ENCODE measurements at regions not wholly inside any gene's neighbourhood (a gene's known extent, or its start where the extent isn't known, plus 50 kb on each side); places are given as distances from the start of the nearest gene placed in this dataset.

DNA sequence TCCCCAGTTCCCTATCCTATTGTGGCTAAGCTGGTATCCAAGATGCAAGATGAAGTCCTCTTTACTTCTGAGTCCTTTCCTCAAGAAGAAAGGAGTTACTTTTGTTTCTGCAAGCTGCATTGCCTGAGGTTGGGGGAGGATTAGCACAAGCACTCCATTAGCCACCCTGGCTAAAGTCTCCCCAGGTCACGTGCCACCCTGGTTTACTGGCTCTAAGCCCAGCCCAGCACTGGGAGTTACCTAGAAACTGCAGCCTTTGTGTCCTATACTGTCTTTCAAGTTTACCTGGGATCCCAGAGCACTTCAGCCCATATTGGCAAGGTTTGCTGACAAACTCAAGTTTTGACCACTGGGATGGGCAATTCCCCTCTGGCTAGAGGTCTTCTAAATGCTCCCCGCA lies 78.4 kb upstream of the DBX1 start:
- H4K20me1 ChIP-seq (ENCODE audit: insufficient read depth): no peaks in the 10 kb centered on the region
- H3K4me2 ChIP-seq (ENCODE audit: low read length): no peak overlapping the region
- no peaks in the 10 kb centered on the region for H3K9me3 ChIP-seq (ENCODE audit: low read length)
- TF ChIP-seq MXI1 (conservative IDR thresholded peaks at IDR 0.05; ENCODE audit: poor library complexity, severe bottlenecking): no peak
- no peak for TF ChIP-seq EZH2 (IDR thresholded peaks at IDR 0.05; ENCODE audit: borderline replicate concordance, insufficient read depth, low read length, poor library complexity, severe bottlenecking)
- no peak for TF ChIP-seq RAD21 (conservative IDR thresholded peaks at IDR 0.05)
- no peak for TF ChIP-seq SMC3 (conservative IDR thresholded peaks at IDR 0.05; ENCODE audit: poor library complexity)
- H3K4me3 ChIP-seq (ENCODE audit: low read length): no peak overlapping the region
- no peaks in the 10 kb centered on the region for H3F3A ChIP-seq (ENCODE audit: insufficient read depth, low read length, poor library complexity, severe bottlenecking)
- no peaks in the 10 kb centered on the region for H3K79me2 ChIP-seq (replicated peaks; ENCODE audit: insufficient read depth, low read length)
- no peaks in the 10 kb centered on the region for H3K9me2 ChIP-seq (ENCODE audit: insufficient read depth, low read length)
- no peak overlapping the region for H2AFZ ChIP-seq (ENCODE audit: low read depth, low read length)
- H3K36me3 ChIP-seq (ENCODE audit: insufficient read depth, low read length): no peaks in the 10 kb centered on the region
- H3K9ac ChIP-seq (ENCODE audit: low read length): no peak overlapping the region
- no peaks in the 10 kb centered on the region for H3K27me3 ChIP-seq (ENCODE audit: insufficient read depth, low read depth, low read length)
- no peak overlapping the region for H3K27ac ChIP-seq (ENCODE audit: low read length)

DNA sequence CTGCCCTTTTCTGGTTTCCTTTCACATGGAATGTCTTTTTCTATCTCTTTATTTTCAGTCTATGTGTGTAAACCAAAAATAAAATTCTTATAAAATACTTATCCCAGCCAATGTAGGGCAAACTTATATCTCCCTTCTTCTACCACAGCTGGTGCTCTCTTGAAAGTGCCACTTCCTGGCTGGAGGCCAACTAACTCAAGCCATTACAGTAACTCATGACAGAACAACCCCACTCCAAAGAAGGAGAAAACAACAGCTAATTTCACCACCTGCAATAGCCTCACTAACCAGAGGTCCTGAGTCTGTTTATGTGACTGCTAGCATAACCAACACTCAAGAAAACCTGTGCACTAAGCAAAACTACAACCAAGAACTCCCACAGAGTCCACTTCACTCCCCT lies 74.9 kb upstream of the DBX1 start:
- Histone ChIP-seq H3K9me3 (ENCODE audit: low read length) (peaks cover 7% of the 10 kb centered on the region), H2AFZ (ENCODE audit: low read depth, low read length) (no peak overlapping the region), H3K27me3 (ENCODE audit: insufficient read depth, low read depth, low read length) (no peaks in the 10 kb centered on the region), H3K9ac (ENCODE audit: low read length) (no peak overlapping the region), H4K20me1 (ENCODE audit: insufficient read depth) (no peaks in the 10 kb centered on the region), H3K79me2 (replicated peaks; ENCODE audit: insufficient read depth, low read length) (no peaks in the 10 kb centered on the region), H3F3A (ENCODE audit: insufficient read depth, low read length, poor library complexity, severe bottlenecking) (no peaks in the 10 kb centered on the region), H3K27ac (ENCODE audit: low read length) (no peak overlapping the region), H3K4me2 (ENCODE audit: low read length) (no peak overlapping the region), H3K9me2 (ENCODE audit: insufficient read depth, low read length) (no peaks in the 10 kb centered on the region), H3K4me3 (ENCODE audit: low read length) (no peak overlapping the region), H3K36me3 (ENCODE audit: insufficient read depth, low read length) (no peaks in the 10 kb centered on the region)
- TF ChIP-seq TAF1 (IDR thresholded peaks at IDR 0.05; ENCODE audit: low read depth) (no peak), SMC3 (conservative IDR thresholded peaks at IDR 0.05; ENCODE audit: poor library complexity) (no peak), POLR2AphosphoS5 (IDR thresholded peaks at IDR 0.05) (no peak), MXI1 (conservative IDR thresholded peaks at IDR 0.05; ENCODE audit: poor library complexity, severe bottlenecking) (no peak), EP300 (conservative IDR thresholded peaks at IDR 0.05; ENCODE audit: poor library complexity, severe bottlenecking) (no peak), RAD21 (conservative IDR thresholded peaks at IDR 0.05) (no peak), EZH2 (IDR thresholded peaks at IDR 0.05; ENCODE audit: borderline replicate concordance, insufficient read depth, low read length, poor library complexity, severe bottlenecking) (no peak)
- TF ChIP-seq, protein P1, sequence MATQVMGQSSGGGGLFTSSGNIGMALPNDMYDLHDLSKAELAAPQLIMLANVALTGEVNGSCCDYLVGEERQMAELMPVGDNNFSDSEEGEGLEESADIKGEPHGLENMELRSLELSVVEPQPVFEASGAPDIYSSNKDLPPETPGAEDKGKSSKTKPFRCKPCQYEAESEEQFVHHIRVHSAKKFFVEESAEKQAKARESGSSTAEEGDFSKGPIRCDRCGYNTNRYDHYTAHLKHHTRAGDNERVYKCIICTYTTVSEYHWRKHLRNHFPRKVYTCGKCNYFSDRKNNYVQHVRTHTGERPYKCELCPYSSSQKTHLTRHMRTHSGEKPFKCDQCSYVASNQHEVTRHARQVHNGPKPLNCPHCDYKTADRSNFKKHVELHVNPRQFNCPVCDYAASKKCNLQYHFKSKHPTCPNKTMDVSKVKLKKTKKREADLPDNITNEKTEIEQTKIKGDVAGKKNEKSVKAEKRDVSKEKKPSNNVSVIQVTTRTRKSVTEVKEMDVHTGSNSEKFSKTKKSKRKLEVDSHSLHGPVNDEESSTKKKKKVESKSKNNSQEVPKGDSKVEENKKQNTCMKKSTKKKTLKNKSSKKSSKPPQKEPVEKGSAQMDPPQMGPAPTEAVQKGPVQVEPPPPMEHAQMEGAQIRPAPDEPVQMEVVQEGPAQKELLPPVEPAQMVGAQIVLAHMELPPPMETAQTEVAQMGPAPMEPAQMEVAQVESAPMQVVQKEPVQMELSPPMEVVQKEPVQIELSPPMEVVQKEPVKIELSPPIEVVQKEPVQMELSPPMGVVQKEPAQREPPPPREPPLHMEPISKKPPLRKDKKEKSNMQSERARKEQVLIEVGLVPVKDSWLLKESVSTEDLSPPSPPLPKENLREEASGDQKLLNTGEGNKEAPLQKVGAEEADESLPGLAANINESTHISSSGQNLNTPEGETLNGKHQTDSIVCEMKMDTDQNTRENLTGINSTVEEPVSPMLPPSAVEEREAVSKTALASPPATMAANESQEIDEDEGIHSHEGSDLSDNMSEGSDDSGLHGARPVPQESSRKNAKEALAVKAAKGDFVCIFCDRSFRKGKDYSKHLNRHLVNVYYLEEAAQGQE (IDR thresholded peaks at IDR 0.05; ENCODE audit: borderline replicate concordance): no peak
- TF ChIP-seq, protein P2, sequence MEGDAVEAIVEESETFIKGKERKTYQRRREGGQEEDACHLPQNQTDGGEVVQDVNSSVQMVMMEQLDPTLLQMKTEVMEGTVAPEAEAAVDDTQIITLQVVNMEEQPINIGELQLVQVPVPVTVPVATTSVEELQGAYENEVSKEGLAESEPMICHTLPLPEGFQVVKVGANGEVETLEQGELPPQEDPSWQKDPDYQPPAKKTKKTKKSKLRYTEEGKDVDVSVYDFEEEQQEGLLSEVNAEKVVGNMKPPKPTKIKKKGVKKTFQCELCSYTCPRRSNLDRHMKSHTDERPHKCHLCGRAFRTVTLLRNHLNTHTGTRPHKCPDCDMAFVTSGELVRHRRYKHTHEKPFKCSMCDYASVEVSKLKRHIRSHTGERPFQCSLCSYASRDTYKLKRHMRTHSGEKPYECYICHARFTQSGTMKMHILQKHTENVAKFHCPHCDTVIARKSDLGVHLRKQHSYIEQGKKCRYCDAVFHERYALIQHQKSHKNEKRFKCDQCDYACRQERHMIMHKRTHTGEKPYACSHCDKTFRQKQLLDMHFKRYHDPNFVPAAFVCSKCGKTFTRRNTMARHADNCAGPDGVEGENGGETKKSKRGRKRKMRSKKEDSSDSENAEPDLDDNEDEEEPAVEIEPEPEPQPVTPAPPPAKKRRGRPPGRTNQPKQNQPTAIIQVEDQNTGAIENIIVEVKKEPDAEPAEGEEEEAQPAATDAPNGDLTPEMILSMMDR (IDR thresholded peaks at IDR 0.05; ENCODE audit: poor library complexity, severe bottlenecking): no peak

Measured in neural cell (in vitro differentiated cells).